ENCODE measurements at regions not wholly inside any gene's neighbourhood (a gene's known extent, or its start where the extent isn't known, plus 50 kb on each side); places are given as distances from the start of the nearest gene placed in this dataset.
"Not testable (repeated sequence)": the region's sequence is repeated elsewhere in the genome, so short reads cannot be mapped to it uniquely, and the experiment has no call there.

DNA sequence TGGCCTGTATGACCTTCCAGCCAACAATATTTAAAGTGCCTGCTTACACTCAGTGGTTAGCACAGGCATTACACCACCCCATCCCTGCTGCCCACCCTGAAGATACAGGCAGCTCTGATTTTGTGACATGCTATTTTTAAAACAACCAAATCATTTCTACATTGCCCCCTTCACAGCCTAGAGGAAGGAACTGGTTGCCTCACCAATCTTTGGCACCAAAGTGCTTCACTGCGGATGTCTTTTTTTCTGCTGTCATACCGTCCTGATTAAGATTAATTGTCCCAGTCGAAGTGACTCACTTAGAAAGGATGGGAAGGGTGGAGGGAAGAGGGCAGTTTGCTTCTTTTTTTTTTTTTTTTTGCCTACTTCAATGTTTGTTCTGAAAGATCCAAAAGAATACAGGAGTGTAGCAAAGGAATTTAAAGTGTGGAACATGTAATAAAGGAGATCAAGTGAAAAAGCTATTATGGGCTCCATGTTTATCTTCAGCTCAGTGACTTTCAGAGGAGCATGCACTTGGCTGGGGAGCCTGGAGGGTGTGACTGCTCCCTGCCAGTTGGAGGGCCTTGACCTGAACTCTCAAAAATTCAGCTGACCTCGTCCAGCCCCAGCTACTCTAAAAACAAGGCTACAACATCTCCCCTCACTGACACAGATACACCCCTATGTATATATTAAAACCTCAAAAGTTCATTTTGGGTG lies 501.1 kb upstream of the TNP1 start:
- Mint-ChIP-seq H3K27ac (no peak overlapping the region), H3K4me3 (no peak overlapping the region), H3K27me3 (ENCODE audit: low read depth in 3 of 3) (peaks cover 0 to 8% (median 0%) of the 10 kb centered on the region in 3 donors), H3K4me1 (no peaks in the 10 kb centered on the region), H3K36me3 (no peaks in the 10 kb centered on the region), H3K9me3 (no peaks in the 10 kb centered on the region)
- DNase-seq, result no peak

GRCh38 chr2:217360111-217360510 lies 500.2 kb upstream of the TNP1 start:
- no peak for DNase-seq
- Mint-ChIP-seq H3K9me3 (no peaks in the 10 kb centered on the region), H3K27ac (no peak overlapping the region), H3K4me3 (no peak overlapping the region), H3K4me1 (no peaks in the 10 kb centered on the region), H3K36me3 (no peaks in the 10 kb centered on the region), H3K27me3 (ENCODE audit: low read depth in 3 of 3) (peaks cover 0 to 12% (median 1%) of the 10 kb centered on the region in 3 donors)

GRCh38 chr2:217357886-217358620 lies 498.2 kb upstream of the TNP1 start:
- Mint-ChIP-seq H3K27me3 (ENCODE audit: low read depth in 3 of 3) (peaks cover 0 to 12% (median 3%) of the 10 kb centered on the region in 3 donors), H3K9me3 (no peaks in the 10 kb centered on the region), H3K27ac (no peak overlapping the region), H3K4me3 (no peak overlapping the region), H3K4me1 (no peaks in the 10 kb centered on the region), H3K36me3 (peaks cover 0 to 3% (median 0%) of the 10 kb centered on the region in 3 donors)
- no peak for DNase-seq

DNA sequence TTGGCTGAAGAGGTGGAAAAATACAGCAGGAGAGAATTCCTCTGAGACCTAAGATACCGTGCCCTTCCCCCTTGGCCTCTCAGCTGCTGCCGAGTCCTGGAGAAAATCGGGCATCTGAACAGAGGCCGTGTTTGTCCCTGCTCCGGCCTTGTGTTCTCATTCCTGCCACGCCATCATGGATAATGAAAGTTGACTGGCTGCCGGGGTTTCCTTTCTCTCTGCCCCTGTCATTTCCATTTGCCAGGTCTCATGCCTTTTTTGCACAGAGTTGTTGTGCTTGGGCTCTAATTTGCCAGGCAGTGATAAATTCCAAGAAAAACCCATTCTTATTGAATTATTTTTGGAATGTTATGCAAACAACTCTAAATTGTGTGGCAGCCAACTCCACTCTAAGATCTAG lies 496.9 kb upstream of the TNP1 start:
- Mint-ChIP-seq H3K27me3 (ENCODE audit: low read depth in 3 of 3) (peaks cover 3 to 9% (median 3%) of the 10 kb centered on the region in 3 donors), H3K4me1 (no peaks in the 10 kb centered on the region), H3K36me3 (peaks cover 0 to 3% (median 0%) of the 10 kb centered on the region in 3 donors), H3K27ac (no peak overlapping the region), H3K4me3 (no peak overlapping the region), H3K9me3 (no peaks in the 10 kb centered on the region)
- DNase-seq, result no peak

- Mint-ChIP-seq H3K36me3 (peaks cover 0 to 3% (median 0%) of the 10 kb centered on the region in 3 donors), H3K4me3 (no peak overlapping the region), H3K27me3 (ENCODE audit: low read depth in 3 of 3) (peaks cover 3 to 11% (median 3%) of the 10 kb centered on the region in 3 donors), H3K4me1 (no peaks in the 10 kb centered on the region), H3K27ac (no peak overlapping the region), H3K9me3 (no peaks in the 10 kb centered on the region)
- DNase-seq, result no peak
Measured at GRCh38 chr2:217356142-217356541, 496.3 kb upstream of the TNP1 start.

DNA sequence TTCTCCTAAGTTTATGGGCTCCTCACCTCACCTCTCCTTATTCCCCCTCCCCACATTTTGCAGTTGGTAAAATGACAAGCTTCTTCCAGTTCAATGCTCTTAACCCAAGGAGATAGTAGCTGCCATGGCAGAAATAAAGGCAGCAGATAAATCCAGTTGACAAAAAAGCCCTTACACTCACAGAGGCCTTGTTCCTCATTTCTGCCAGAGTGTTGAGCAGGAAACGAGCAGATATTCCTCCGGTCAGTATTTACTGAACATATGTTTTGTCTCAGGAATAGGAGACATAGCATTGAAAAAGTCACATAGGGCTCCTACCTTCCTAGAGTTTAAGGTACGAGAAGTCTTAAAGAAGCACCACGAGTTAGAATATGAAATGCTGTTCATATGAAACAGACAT lies 493.7 kb upstream of the TNP1 start:
- peaks cover 3 to 20% (median 4%) of the 10 kb centered on the region in 3 donors for H3K27me3 Mint-ChIP-seq (ENCODE audit: low read depth in 3 of 3)
- H3K4me1 Mint-ChIP-seq, result no peaks in the 10 kb centered on the region
- H3K36me3 Mint-ChIP-seq, result peaks cover 0 to 10% (median 3%) of the 10 kb centered on the region in 3 donors
- DNase-seq, result no peak
- peaks cover 5 to 15% (median 12%) of the 10 kb centered on the region in 6 donors for H3K9me3 Mint-ChIP-seq
- no peak overlapping the region for H3K4me3 Mint-ChIP-seq
- no peak overlapping the region for H3K27ac Mint-ChIP-seq

GRCh38 chr2:217351378-217351777 lies 491.5 kb upstream of the TNP1 start:
- peaks cover 3 to 18% (median 4%) of the 10 kb centered on the region in 3 donors for H3K27me3 Mint-ChIP-seq (ENCODE audit: low read depth in 3 of 3)
- DNase-seq, result no peak

GRCh38 chr2:217349251-217349650 lies 489.4 kb upstream of the TNP1 start:
- Mint-ChIP-seq H3K4me3 (no peak overlapping the region), H3K9me3 (peaks cover 8 to 20% (median 14%) of the 10 kb centered on the region in 6 donors), H3K27me3 (ENCODE audit: low read depth in 3 of 3) (peaks cover 0 to 11% (median 4%) of the 10 kb centered on the region in 3 donors), H3K36me3 (peaks cover 0 to 10% (median 0%) of the 10 kb centered on the region in 3 donors), H3K27ac (no peak overlapping the region), H3K4me1 (no peaks in the 10 kb centered on the region)
- DNase-seq, result no peak

More at GRCh38 chr2:217351378-217351777, 491.5 kb upstream of the TNP1 start:
- H3K4me1 Mint-ChIP-seq, result no peaks in the 10 kb centered on the region
- no peak overlapping the region for H3K4me3 Mint-ChIP-seq
- H3K9me3 Mint-ChIP-seq, result peaks cover 8 to 20% (median 14%) of the 10 kb centered on the region in 6 donors
- H3K27ac Mint-ChIP-seq, result no peak overlapping the region
- peaks cover 0 to 10% (median 3%) of the 10 kb centered on the region in 3 donors for H3K36me3 Mint-ChIP-seq

GRCh38 chr2:217347630-217348029 lies 487.8 kb upstream of the TNP1 start:
- not testable (repeated sequence) for H3K27ac Mint-ChIP-seq, H3K4me1 Mint-ChIP-seq, DNase-seq, H3K36me3 Mint-ChIP-seq, H3K4me3 Mint-ChIP-seq
- peaks cover 8 to 20% (median 14%) of the 10 kb centered on the region in 6 donors for H3K9me3 Mint-ChIP-seq
- H3K27me3 Mint-ChIP-seq (ENCODE audit: low read depth in 3 of 3), result peaks cover 0 to 11% (median 4%) of the 10 kb centered on the region in 3 donors

- not testable (repeated sequence) for H3K27ac Mint-ChIP-seq; H3K4me3 Mint-ChIP-seq; H3K4me1 Mint-ChIP-seq; DNase-seq; H3K27me3 Mint-ChIP-seq (ENCODE audit: low read depth in 3 of 3); H3K36me3 Mint-ChIP-seq
- peaks cover 8 to 20% (median 14%) of the 10 kb centered on the region in 6 donors for H3K9me3 Mint-ChIP-seq
Measured at GRCh38 chr2:217346043-217346442, 486.2 kb upstream of the TNP1 start.

DNA sequence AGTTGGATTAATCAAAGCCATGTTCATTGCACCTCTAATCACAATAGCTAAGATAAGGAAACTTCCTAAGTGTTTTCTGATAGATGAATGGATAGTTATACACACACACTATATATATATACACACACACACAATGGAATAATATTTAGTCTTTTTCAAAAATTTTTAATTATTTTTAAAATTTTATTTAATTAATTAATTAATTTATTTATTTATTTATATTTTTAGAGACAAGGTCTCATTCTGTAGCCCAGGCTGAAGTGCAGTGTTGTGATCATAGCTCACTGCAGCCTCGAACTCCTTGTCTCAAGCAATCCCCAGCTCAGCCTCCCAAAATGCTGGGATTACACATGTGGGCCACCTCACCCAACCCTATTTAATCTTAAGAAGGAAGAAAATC lies 481.0 kb upstream of the TNP1 start:
- peaks cover 0 to 4% (median 0%) of the 10 kb centered on the region in 6 donors for H3K9me3 Mint-ChIP-seq
- no peaks in the 10 kb centered on the region for H3K36me3 Mint-ChIP-seq
- no peak for DNase-seq
- no peak overlapping the region for H3K27ac Mint-ChIP-seq
- peaks cover 0 to 3% (median 1%) of the 10 kb centered on the region in 3 donors for H3K27me3 Mint-ChIP-seq (ENCODE audit: low read depth in 3 of 3)
- no peaks in the 10 kb centered on the region for H3K4me1 Mint-ChIP-seq
- no peak overlapping the region for H3K4me3 Mint-ChIP-seq

DNA sequence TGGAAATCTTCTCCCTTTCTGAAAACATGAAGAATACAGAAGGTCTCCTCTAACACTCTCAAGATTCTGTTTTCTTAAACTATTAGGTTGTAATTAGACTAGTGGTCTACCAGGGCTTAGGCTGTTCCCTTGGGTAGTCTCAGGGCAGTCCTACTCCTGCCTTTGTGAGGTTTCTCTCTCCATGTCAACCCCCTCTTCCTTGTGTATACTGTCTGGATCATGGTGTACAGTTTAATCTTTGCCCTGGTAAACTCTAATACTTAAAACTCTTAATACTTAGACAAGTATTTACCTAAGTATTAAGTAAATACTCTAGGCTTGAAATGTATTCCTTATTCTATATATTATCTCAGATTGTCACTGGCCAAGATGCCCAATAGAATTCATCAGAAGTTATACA lies 480.3 kb upstream of the TNP1 start:
- no peaks in the 10 kb centered on the region for H3K36me3 Mint-ChIP-seq
- H3K4me1 Mint-ChIP-seq, result no peaks in the 10 kb centered on the region
- peaks cover 0 to 3% (median 2%) of the 10 kb centered on the region in 3 donors for H3K27me3 Mint-ChIP-seq (ENCODE audit: low read depth in 3 of 3)
- H3K9me3 Mint-ChIP-seq, result peaks cover 0 to 4% (median 0%) of the 10 kb centered on the region in 6 donors
- no peak overlapping the region for H3K27ac Mint-ChIP-seq
- no peak for DNase-seq
- H3K4me3 Mint-ChIP-seq, result no peak overlapping the region

- Mint-ChIP-seq H3K4me3 (no peak overlapping the region), H3K4me1 (no peaks in the 10 kb centered on the region), H3K9me3 (peaks cover 0 to 4% (median 0%) of the 10 kb centered on the region in 6 donors), H3K27me3 (ENCODE audit: low read depth in 3 of 3) (peaks cover 0 to 3% (median 3%) of the 10 kb centered on the region in 3 donors), H3K36me3 (no peaks in the 10 kb centered on the region), H3K27ac (no peak overlapping the region)
- no peak for DNase-seq
Measured at GRCh38 chr2:217339753-217340152, 479.9 kb upstream of the TNP1 start.

GRCh38 chr2:217338306-217338916 lies 478.5 kb upstream of the TNP1 start:
- H3K27ac Mint-ChIP-seq, result no peak overlapping the region
- H3K4me1 Mint-ChIP-seq, result no peaks in the 10 kb centered on the region
- H3K9me3 Mint-ChIP-seq, result peaks cover 0 to 4% (median 0%) of the 10 kb centered on the region in 6 donors
- no peak overlapping the region for H3K4me3 Mint-ChIP-seq
- no peaks in the 10 kb centered on the region for H3K36me3 Mint-ChIP-seq
- DNase-seq, result no peak
- peaks cover 0 to 3% (median 3%) of the 10 kb centered on the region in 3 donors for H3K27me3 Mint-ChIP-seq (ENCODE audit: low read depth in 3 of 3)
